ENCODE measurements at regions not wholly inside any gene's neighbourhood (a gene's known extent, or its start where the extent isn't known, plus 50 kb on each side); places are given as distances from the start of the nearest gene placed in this dataset.
A peak's percentile ranks its signal among the peaks of the same experiment; 100 is the strongest.

DNA sequence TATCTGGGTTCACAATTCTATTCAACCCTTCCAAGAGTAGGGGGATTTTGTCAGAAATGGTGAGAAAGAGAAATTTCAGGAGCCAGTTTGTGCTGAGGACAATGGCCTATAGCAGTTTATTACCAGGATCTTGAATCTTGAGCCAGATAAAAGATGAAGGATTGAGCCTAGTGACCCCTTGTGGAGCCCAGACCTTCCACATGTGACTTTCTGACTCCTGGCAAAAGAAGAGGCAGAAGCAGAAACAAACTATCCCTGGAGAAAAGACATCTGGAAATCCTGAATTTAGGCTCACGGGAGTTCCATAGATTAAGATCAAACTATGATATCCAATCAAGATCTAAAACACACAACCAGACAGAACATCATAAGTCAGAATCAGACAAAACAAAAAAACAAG, 60.9 kb upstream of the CHRM2 start:
- no peak for DNase-seq

- DNase-seq, result no peak
These were observed 65.4 kb upstream of the CHRM2 start for GRCh38 chr7:136803028-136803427.

GRCh38 chr7:136783934-136784333, 84.5 kb upstream of the CHRM2 start:
- DNase-seq, result no peak

DNA sequence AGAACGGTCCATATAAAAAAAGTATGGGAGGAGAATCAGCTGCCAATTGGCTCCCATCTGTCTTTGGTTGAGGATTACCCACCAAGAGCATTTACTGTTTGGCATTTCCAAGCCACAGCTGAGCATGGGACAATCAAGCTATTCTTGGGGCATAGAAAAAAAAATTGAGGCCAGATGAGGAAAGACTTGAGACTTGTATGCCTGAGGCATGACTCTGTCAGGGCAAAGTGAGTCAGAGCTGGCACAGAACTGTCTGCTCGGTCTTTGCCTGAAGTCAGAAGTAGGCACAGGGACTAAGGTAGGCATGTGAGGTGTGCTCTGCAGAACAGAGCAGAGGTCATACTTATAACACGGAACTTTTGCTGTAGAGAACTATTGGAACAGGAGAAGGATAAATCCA, 126.5 kb upstream of the CHRM2 start:
- DNase-seq, result no peak

DNA sequence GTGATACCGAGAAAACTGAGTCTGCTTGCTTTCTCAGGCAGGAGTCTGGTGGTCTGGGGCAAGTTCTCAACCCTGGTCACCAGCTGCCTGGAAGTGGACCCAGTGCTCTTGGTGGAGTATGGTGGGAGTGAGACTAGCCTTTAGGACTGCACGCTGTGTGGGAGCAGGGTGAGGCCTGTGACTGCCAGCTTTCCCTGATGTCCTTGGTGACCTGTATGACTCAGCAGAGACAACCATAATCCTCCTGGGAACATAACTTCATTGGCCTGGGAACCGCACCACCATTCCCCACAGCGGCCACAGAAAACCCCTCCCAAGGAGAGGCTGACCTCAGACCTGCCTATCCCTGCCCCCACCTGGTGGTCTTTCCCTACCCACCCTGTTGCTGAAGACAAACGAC, 139.5 kb upstream of the CHRM2 start:
- no peak for DNase-seq

DNA sequence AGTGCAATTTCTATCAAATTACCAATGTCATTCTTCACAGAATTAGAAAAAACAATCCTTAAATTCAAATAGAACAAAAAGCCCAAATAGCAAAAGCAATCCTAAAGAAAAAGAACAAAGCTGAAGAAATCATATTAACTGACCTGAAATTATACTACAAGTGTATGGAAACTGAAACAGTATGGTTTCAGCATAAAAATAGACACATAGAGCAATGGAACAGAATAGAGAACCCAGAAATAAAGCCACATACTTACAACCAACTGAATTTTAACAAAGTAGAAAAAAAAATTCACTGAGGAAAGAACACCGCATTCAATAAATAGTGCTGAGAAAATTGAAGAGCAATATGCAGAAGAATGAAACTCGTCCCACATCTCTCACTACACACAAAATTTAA, 142.0 kb upstream of the CHRM2 start:
- no peak for DNase-seq

- no peak for DNase-seq
These were observed 150.4 kb upstream of the CHRM2 start for GRCh38 chr7:136717910-136718557.

- DNase-seq, result no peak
These were observed 154.4 kb upstream of the CHRM2 start for GRCh38 chr7:136714062-136714461.

DNA sequence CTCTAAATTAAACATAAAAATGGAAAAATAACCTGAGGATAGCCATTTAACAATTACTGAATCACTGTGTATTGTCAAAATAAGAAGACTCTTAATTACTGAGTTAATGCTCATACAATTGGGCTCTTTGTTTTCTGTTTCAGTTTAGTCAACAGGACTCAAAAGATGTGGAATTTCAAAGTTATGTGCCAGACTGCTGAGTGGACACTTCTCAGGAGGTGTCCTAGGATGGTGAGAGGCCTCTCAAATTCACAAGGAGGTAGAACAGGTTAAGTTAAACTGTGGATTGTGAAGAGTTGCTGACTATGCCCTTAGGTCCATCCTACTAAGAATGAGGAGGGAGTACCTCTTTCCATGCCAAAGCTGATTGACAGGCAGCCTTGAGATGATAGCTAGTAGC, 157.7 kb upstream of the CHRM2 start:
- no peak for DNase-seq

- DNase-seq, result no peak
These were observed 158.6 kb upstream of the CHRM2 start for GRCh38 chr7:136709876-136710275.

- DNase-seq, result no peak
These were observed 165.5 kb upstream of the CHRM2 start for GRCh38 chr7:136702913-136703312.

DNA sequence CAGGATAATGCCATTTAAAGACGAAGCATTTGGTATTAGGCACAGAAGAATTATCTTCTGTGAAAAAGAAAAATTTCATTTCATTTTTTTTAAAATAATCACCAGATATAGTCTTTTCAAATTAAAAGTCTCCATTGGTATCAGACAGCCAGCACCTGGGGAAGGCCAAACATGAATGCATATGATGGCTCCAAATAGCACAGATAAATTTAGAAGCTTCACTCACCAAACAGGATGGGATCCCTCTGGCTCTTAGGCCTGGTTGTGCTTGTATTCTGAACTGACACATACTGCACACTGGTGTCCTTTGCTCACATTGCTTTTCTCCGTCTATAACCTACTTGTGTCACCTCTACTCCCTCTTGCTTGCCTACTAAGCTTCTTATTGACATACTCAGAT, 169.5 kb upstream of the CHRM2 start:
- no peak for DNase-seq

DNA sequence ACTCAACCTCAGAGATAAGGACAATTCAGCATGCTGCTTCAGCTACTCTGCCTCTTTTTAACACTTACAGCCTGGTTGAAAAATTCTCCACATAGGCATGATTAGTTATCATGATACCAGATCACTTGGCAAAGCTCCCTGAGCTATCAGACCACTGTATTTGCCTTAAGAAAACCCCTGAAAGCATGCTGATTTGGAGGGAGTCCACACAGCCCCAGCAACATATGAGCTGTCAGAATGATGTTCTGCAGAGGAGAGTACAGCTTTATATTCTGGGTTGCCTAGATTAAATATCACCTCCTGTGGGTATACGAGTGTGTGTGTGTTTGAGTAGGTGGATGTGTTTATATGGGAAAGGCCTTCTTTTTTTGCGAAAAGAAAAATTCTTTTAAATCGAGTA, 170.2 kb upstream of the CHRM2 start:
- DNase-seq, result no peak

- no peak for DNase-seq
These were observed 171.2 kb upstream of the CHRM2 start for GRCh38 chr7:136697271-136697670.

GRCh38 chr7:136693166-136694119, 175.0 kb upstream of the CHRM2 start:
- DNase-seq, result no peak

- no peak for DNase-seq
These were observed 176.2 kb upstream of the CHRM2 start for GRCh38 chr7:136692221-136692620.

DNA sequence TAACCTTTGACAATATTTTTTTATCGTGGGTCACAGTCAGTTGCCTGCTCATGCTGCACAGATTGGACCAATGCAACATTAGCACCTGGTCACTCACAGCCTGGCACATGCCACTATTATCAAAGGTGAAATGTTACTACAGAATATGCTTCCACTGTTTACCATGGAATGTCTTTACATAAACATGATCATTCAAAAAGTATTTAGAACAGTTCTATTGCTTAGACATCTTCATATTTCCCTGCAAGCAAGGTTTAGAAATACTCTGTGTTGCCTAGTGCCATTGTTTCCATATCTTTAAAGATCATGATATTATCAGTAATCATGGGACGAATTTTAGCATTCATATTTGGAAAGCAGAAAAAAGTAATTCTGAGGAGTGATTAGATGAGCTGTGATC, 179.9 kb upstream of the CHRM2 start:
- DNase-seq, result no peak

DNA sequence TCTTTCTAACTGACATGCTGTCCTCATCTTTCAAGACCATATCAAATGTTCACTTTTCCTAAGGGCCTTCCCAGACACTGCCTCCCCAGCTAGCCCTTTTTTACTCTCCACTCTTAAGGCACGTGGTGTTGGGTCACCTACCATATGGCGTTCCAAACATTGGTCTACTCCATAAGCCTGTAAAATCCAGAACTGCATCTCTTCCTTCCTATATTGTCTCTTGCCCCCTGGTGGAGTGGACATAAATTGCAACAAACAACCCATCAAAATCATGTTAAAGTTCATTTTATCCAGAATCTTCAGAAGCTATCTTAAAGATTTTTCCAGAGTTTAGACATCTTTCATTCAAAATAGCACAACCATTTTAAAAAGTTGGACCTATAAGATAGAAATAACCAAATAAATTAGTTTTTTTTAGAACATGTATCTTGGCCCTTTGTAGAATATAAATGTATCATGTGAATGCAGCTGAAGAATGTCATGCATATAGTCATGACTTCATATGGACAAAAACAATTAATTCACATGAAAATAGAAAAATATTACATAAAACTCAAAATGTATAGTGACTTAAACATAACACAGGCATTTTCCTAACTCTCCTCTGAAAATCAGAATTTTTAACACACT, 180.6 kb upstream of the CHRM2 start:
- DNase-seq, result peak; percentile 0

DNA sequence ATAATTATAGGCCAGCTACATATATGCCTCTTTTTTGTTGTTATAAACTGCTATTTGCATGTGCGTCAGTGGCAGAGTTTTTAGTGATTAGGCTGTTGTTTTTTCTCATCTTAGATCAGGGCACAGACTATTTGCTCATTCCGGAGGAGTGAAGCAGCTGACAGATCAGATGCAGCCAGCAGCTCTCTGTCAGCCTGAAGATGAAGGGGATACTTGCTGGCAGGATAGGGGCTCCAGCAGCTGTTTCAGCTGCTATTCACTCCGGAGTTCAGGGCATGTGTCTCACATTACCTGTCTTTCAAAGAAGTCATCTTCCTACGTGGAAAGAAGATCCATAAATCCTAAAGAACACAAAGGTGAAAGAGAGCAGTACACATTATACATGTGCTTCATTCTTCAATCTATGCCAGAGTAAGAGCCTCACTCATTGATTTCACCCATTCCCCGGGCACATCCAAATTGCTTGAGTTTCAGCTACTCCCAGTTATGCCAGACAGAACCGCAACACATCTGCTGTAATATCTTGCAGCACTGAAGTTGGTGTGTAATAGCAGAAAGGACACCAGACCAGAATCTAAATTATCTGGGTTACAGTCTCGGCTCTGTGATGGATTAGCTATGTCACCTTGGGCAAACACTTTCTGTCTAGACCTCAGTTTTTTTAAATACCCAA, 182.8 kb upstream of the CHRM2 start:
- no peak for DNase-seq

GRCh38 chr7:136677471-136678365, 190.7 kb upstream of the CHRM2 start:
- no peak for DNase-seq

- no peak for DNase-seq
These were observed 200.9 kb upstream of the CHRM2 start for GRCh38 chr7:136667584-136667983.

DNA sequence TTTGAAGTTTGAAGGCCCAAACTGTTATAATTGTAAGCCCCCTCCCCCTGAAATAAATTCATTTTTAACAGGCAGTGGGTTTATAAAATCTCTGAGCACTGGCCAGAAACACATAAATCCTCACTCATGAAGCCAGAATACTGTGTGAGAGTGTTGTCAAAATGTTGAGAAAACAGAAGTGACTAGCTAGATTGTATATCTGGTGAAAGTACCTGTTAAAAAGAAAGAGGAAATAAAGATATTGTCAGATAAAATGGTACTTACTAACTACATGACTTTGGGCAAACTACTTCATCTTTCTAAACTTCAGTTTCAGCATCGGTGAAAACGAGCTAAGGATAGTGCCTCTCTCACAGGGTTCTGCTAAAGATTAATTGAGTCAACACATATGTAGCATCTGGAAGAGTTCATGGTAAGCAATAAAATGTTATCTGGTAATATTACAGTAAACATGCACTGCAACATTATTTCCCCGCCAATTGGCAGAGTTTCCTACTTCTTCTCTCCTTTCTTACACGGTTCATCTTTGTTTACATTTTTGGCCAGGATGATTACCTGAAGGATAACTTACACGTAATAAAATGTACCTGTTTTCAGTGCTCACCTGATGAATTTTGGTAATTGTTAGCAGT, 202.5 kb upstream of the CHRM2 start:
- no peak for DNase-seq
